ENCODE measurements at regions not wholly inside any gene's neighbourhood (a gene's known extent, or its start where the extent isn't known, plus 50 kb on each side); places are given as distances from the start of the nearest gene placed in this dataset.

DNA sequence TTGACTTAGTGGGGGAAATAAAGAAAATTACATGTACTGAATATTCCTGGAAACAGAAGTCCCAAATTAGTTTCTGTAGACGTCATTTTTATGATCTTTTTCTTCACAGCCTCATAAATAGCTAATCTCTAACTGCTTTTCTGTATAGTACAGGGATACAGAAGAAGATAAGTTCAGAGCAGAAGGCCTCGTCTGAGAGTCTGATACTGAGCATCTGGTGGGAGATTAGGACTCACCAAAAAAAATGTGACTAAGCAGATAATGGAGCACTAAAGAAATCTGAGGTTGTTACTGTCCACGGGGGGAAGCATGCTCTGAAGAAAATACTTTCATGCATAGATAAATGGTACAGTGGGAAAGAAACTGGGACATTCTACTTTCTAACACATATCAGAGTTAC is 115.3 kb upstream of the TRPC5 start:
- no peak for TF ChIP-seq RAD21 (IDR thresholded peaks at IDR 0.05; ENCODE audit: low read depth)
- TF ChIP-seq EP300 (IDR thresholded peaks at IDR 0.05; ENCODE audit: borderline replicate concordance): no peak
- TF ChIP-seq USF1 (IDR thresholded peaks at IDR 0.05): no peak
- TF ChIP-seq REST (IDR thresholded peaks at IDR 0.05; ENCODE audit: low read depth): no peak
- no peak for TF ChIP-seq EGR1 (IDR thresholded peaks at IDR 0.05)
- TF ChIP-seq YY1 (IDR thresholded peaks at IDR 0.05; ENCODE audit: low read depth): no peak
- TF ChIP-seq ZBTB7A (IDR thresholded peaks at IDR 0.05; ENCODE audit: low read depth): no peak
- TF ChIP-seq TCF12 (IDR thresholded peaks at IDR 0.05; ENCODE audit: low read depth): no peak
- TF ChIP-seq TAF1 (IDR thresholded peaks at IDR 0.05; ENCODE audit: low read depth): no peak
- TF ChIP-seq, protein P1, sequence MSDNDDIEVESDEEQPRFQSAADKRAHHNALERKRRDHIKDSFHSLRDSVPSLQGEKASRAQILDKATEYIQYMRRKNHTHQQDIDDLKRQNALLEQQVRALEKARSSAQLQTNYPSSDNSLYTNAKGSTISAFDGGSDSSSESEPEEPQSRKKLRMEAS (IDR thresholded peaks at IDR 0.05): no peak
- no peak for TF ChIP-seq TEAD4 (IDR thresholded peaks at IDR 0.05)
- TF ChIP-seq CREB1 (IDR thresholded peaks at IDR 0.05; ENCODE audit: low read depth): no peak
- no peak for TF ChIP-seq NFIC (IDR thresholded peaks at IDR 0.05)
- no peak for TF ChIP-seq CEBPB (IDR thresholded peaks at IDR 0.05)
- no peak for TF ChIP-seq FOXM1 (IDR thresholded peaks at IDR 0.05; ENCODE audit: borderline replicate concordance, low read depth)

- TF ChIP-seq YY1 (IDR thresholded peaks at IDR 0.05; ENCODE audit: low read depth) (no peak), CEBPB (IDR thresholded peaks at IDR 0.05) (no peak), CREB1 (IDR thresholded peaks at IDR 0.05; ENCODE audit: low read depth) (no peak), TEAD4 (IDR thresholded peaks at IDR 0.05) (no peak), TAF1 (IDR thresholded peaks at IDR 0.05; ENCODE audit: low read depth) (no peak), REST (IDR thresholded peaks at IDR 0.05; ENCODE audit: low read depth) (no peak), RAD21 (IDR thresholded peaks at IDR 0.05; ENCODE audit: low read depth) (no peak), FOXM1 (IDR thresholded peaks at IDR 0.05; ENCODE audit: borderline replicate concordance, low read depth) (no peak), NFIC (IDR thresholded peaks at IDR 0.05) (no peak), TCF12 (IDR thresholded peaks at IDR 0.05; ENCODE audit: low read depth) (no peak), EP300 (IDR thresholded peaks at IDR 0.05; ENCODE audit: borderline replicate concordance) (no peak)
Measured at GRCh38 chrX:112190646-112191045, 108.1 kb upstream of the TRPC5 start.

DNA sequence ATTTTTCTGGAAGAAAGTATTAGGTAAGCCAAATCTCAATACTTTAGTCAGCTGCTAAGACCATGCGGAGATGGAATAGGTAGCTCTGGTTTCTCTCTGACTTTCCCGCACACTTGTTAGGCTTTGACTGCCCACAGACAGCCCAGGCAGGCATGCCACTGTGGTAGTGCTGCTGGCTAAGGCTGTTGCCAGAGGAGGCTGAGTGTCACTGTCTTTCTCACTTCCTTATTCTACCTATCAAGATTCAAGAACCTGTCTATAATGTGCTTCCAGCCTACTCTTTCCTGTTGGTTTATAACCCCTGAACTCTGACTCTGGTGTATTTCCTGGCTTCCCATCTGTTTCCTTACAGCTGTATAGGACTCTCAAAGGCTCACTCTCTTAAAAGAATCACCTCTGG is 81.8 kb upstream of the TRPC5 start:
- no peak for TF ChIP-seq ZBTB7A (IDR thresholded peaks at IDR 0.05; ENCODE audit: low read depth)
- no peak for TF ChIP-seq CREB1 (IDR thresholded peaks at IDR 0.05; ENCODE audit: low read depth)
- no peak for TF ChIP-seq REST (IDR thresholded peaks at IDR 0.05; ENCODE audit: low read depth)
- no peak for TF ChIP-seq TAF1 (IDR thresholded peaks at IDR 0.05; ENCODE audit: low read depth)
- TF ChIP-seq YY1 (IDR thresholded peaks at IDR 0.05; ENCODE audit: low read depth): no peak
- no peak for TF ChIP-seq USF1 (IDR thresholded peaks at IDR 0.05)
- no peak for TF ChIP-seq TCF12 (IDR thresholded peaks at IDR 0.05; ENCODE audit: low read depth)
- TF ChIP-seq TEAD4 (IDR thresholded peaks at IDR 0.05): no peak
- TF ChIP-seq EGR1 (IDR thresholded peaks at IDR 0.05): no peak
- TF ChIP-seq EP300 (IDR thresholded peaks at IDR 0.05; ENCODE audit: borderline replicate concordance): no peak

DNA sequence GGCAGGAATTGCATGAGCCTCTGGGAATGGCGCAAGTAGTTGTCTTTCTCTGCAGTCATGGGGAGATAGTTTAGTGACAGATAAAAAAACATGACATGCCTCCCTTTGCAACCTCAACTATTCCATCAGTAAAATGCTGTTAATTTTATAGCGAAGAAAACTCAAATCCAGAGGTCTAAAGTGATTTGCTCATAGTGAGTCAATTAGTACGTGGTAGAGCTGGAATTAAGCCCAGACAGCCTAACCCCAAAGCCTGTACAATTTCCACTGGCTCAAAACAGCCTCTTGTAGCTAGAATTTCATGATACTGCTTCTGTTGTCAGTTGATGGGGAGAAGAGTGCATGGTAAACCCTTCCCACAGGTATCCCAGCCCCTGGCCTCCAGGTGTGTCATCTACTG is 81.3 kb upstream of the TRPC5 start:
- no peak for TF ChIP-seq TAF1 (IDR thresholded peaks at IDR 0.05; ENCODE audit: low read depth)
- no peak for TF ChIP-seq USF1 (IDR thresholded peaks at IDR 0.05)
- no peak for TF ChIP-seq EGR1 (IDR thresholded peaks at IDR 0.05)
- no peak for TF ChIP-seq ZBTB7A (IDR thresholded peaks at IDR 0.05; ENCODE audit: low read depth)
- TF ChIP-seq FOXM1 (IDR thresholded peaks at IDR 0.05; ENCODE audit: borderline replicate concordance, low read depth): no peak
- no peak for TF ChIP-seq CREB1 (IDR thresholded peaks at IDR 0.05; ENCODE audit: low read depth)
- TF ChIP-seq RAD21 (IDR thresholded peaks at IDR 0.05; ENCODE audit: low read depth): no peak
- no peak for TF ChIP-seq TCF12 (IDR thresholded peaks at IDR 0.05; ENCODE audit: low read depth)
- no peak for TF ChIP-seq NFIC (IDR thresholded peaks at IDR 0.05)
- no peak for TF ChIP-seq YY1 (IDR thresholded peaks at IDR 0.05; ENCODE audit: low read depth)

All from Ishikawa (cell line).